KBM-7 (cell line): ENCODE measurements at regions not wholly inside any gene's neighbourhood (a gene's known extent, or its start where the extent isn't known, plus 50 kb on each side); places are given as distances from the start of the nearest gene placed in this dataset.
"Not testable (repeated sequence)": the region's sequence is repeated elsewhere in the genome, so short reads cannot be mapped to it uniquely, and the experiment has no call there.

Experiments used
- DNase-seq: peaks from one replicate; pipeline ENCODE4 v3.0.0-alpha.2; 2015
- in situ Hi-C: fragments of 300-500 bp; cut with MboI; formaldehyde crosslinking; loops from 2 replicates; pipeline ENCODE4 v1.14.3; 2020; ENCODE audit warnings: low sequenced_read_pairs, low pct_unique_long_range_greater_than_20kb, mixed read lengths

DNA sequence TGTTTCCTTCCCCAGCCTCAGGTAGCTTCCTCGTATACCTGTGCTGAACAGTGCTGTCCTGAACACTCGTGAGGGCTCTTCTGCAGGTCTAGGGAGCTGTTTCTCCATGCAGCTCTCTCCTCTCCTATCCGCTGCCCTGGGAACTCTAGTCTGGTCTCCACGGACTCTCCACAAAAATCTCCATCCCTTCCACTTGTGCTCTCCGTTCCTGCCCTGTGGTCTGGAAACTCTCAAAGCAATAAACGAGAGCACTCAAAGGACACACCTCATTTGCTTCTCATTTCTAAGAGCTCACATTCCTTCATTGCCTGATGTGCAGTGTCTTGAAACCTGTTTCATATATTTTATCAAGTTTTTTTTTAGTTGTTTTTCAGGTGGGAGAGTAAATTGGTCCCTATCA is 235.9 kb upstream of the RGS17 start:
- in situ Hi-C loops: no loop called here
- no peak for DNase-seq

DNA sequence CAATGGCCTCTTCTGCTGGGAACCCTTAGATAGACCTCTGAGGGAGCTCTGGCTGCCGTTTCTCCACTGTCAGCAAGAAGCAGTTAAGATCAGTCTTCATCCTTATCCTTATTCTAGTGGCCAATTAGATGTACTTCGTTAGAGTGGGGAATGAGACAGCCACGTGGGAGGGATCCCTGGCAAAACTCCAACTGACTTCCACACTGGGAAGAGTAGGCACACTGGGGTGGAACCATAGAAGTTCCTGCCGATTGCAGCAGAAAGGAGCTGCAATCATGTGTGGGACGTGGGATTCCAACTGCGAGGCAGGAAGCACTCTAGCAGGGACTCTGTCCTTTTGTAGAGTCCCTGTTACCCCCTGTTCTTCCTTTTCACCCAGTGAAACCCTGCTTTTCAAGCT is 226.3 kb upstream of the RGS17 start:
- in situ Hi-C loops: no loop called here
- DNase-seq: no peak

DNA sequence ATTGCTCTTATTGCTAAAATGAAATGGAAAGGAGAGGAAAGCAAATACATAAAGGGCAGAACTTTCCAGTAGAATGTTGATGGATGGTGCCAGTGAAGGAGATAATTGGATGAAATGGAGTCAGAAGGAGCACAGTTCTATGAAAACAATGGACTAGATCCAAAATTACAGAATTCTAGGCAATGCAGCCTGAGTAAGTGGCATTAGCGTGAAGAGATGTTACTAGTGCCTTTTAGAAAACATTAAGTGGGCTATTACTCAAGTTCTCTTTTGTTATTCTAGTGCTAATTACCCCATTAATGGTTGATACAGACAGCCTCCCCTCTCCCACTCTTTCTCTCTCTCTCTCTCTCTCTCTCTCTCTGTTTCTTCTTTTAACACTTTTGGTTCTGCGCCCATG is 209.5 kb upstream of the RGS17 start:
- in situ Hi-C loops: no loop called here
- no peak for DNase-seq

DNA sequence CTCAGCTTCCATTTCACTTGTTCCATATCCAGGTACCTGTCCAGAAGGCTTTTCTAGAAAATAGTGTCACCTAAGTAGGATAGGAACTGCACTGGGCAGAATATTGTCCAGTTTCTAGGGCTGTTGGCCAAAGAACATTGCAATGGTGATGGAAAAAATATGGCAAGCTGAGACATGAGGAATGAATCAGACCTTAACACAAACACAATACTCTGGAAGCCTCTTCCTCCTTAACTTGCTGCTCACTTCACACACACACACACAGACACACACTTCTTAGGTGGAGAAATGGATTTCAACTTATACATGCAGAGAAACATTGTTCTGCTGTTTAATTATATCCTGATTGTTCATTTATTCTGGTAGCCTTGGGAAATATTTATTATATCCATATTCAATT is 203.0 kb upstream of the RGS17 start:
- no peak for DNase-seq
- in situ Hi-C loops: no loop called here

DNA sequence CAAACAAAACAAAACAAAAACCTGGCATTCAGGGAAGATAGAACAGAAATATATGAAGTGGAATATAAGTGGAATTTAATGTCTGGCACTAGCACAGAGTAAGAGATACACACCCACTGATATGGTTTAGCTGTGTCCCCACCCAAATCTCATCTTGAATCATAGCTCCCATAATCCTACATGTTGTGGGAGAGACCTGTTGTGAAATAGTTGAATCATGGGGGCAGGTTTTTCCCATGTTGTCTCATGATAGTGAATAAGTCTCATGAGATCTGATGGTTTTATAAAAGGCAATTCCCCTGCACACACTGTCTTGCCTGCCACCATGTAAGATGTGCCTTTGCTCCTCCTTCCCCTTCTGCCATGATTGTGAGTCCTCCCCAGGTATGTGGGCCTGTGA is 200.1 kb upstream of the RGS17 start:
- in situ Hi-C loops, DNase-seq: not testable (repeated sequence)

DNA sequence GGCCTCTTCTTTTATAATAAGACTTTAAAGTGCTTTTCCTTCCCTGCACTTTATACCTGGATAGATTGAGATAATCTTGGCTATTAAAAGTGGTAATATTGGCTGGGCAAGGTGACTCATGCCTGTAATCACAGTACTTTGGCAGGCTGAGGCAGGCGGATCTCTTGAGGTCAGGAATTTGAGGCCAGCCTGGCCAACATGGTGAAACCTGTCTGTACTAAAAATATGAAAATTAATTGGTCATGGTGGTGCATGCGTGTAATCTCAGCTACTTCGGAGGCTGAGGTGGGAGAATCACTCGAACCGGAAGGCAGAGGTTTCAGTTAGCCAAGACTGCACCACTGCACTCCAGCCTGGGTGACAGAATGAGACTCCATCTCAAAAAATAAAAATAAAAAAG is 197.1 kb upstream of the RGS17 start:
- no peak for DNase-seq
- in situ Hi-C loops: no loop called here

DNA sequence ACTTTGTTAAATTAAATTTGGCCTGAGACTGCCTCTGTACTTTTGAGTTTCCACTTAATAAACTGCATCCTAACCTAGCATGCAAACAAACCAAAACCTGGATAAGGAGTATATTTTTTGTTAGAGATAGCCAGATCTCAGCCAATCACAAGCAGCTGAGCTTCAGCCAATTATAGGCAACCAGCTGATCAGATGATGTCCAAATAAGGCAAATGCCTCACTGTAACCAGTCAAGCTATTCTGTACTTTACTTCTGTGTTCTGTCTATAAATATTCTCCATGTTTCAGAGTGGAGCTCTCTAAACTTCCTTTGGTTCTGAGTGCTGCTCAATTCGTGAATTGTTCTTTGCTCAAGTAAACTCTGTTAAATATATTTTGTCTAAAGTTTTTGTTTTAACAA is 194.6 kb upstream of the RGS17 start:
- in situ Hi-C loops: no loop called here
- DNase-seq: no peak

DNA sequence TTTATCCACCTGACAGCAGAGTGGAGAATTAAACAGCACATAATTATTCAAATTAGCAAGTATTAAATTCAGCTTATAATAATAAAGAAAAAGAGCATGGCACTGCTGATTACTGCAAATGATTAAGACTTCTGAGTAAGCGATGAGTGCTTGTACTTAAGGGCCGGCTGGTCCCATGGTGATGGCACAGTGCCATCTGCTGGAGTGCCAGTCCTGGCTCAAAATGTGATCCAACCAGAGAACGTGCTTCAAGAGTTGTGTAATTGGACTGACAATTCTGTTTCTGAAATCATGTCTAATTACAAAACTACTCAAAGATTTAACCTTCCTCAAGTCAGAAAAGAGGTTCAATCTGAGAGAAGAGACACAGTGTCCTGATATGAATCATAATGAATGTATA is 181.6 kb upstream of the RGS17 start:
- peak; percentile 50 for DNase-seq
- in situ Hi-C loops: no loop called here

DNA sequence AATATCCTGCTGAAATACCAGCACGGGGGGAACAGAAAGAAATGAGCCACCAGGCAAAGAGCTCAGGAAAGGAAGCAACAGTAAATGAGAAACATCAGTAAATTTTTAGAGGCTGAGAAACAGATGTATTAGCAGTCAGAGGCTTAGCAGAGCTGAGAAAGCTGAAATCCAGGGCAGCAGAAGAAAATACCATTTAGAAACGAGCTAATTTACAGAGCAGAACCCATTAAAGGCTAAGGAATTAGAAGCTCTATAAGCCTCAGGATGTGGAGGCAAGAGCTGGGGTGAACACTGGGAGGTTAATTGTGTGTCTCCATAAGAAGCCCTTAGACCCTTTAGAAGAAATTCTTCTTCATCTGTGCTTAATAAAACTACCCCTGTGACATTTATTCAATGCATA is 178.6 kb upstream of the RGS17 start:
- no peak for DNase-seq
- in situ Hi-C loops: no loop called here

DNA sequence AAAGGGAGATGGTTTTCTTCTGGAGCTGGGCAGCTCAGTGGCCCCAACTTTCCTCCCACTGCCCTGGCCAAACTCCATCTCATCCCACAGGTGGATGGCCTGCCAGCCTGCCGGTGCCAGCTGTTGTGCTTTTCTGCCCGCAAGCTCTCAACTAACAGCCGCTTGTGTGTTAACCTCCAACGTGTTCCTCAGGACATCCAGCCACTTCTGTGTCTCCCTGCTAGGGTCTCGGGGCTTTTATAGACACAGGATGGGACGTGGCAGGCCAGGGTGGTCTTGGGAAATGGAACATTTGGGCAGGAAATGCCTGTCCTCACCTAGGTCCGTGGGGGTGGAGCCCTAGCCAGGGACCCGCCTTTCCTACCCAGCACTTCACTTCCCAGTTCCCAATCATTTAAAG is 171.1 kb upstream of the RGS17 start:
- DNase-seq: no peak
- in situ Hi-C loops: no loop called here

DNA sequence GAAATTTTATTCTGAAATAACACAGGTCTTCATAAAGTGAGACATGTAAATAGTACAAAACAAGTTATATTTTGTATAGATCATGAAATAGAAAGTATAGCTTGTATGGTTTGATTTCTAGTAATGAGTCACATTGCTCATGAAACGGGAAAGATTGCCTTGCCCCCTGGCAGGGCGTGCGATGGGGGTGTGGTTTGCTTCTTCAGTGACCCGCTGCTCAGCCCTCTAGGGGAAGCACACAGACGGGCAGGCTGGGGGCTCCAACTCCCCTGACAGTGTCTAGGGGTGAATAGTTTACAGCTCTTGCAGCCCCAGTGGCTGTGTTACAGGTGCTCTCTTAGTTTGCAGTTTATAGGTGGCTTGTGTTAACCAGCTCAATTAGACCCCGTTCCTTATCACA is 170.5 kb upstream of the RGS17 start:
- no peak for DNase-seq
- in situ Hi-C loops: no loop called here

DNA sequence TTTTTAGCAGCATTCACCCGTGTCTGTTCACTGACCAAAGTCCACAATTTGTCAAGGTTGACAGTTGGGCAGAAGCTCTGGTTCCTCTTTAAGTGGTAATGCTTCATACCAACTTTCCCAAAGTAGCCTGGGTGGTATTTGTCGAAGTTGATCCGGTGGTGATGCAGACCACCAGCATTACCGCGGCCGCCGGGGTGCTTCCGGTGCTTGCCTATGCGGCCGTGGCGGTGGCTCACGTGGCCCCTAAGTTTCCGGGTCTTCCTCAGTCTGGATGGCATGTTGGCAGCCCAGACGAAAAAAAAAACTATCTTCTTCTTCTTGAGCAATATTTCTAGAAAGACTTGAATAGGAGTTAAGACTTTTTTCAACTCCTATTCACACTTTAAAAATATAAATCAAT is 151.4 kb upstream of the RGS17 start:
- not testable (repeated sequence) for DNase-seq

DNA sequence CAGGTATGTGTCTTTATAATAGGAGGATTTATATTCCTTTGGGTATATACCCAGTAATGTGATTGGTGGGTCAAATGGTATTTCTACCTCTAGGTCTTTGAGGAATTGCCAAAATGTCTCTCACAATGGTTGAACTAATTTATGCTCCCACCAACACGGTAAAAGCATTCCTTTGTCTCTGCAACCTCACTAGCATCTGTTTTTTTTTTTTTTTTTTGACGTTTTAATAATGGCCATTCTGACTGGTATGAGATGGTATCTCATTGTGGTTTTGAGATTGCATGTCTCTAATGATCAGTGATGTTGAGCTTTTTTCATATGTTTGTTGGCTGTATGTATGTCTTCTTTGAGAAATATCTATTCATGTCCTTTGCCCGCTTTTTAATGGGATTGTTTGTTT is 144.9 kb upstream of the RGS17 start:
- DNase-seq: no peak
- in situ Hi-C loops: no loop called here

More for the DNA sequence above, 151.4 kb upstream of the RGS17 start:
- in situ Hi-C loops: not testable (repeated sequence)

DNA sequence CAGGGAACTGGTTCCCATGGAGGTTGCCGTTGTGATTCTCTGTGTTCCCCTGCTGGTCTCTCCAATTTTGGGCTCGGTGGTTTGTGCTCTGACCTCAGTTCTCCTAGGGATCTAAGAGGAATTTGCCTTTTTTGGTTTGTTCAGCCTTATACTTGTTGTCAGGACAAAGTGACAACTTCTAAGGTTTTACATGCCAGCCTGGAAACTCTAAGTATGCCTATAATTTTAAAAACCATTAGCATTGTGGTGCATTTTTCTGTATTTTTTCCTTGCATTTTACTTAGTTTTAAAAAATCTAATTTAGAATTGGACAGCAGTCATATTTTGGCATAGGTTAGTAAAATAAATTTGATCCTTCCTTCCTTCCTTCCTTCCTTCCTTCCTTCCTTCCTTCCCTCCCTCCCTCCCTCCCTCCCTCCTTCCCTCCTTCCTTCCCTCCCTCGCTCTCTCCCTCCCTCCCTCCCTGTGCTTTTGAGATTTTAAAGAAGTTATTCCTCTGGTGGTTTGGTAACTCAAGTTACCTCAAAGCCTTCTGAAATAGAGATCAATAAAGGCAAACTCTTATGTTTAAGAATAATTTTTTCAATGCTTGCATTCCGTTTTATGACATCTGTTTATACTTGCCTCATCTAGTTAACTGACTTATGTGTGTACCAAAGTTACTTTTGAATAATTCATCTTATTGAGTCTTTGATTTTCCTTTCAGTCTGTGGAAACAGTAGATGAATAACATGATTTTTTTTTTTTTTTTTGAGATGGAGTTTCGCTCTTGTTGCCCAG is 141.3 kb upstream of the RGS17 start:
- in situ Hi-C loops: no loop called here
- DNase-seq: no peak

DNA sequence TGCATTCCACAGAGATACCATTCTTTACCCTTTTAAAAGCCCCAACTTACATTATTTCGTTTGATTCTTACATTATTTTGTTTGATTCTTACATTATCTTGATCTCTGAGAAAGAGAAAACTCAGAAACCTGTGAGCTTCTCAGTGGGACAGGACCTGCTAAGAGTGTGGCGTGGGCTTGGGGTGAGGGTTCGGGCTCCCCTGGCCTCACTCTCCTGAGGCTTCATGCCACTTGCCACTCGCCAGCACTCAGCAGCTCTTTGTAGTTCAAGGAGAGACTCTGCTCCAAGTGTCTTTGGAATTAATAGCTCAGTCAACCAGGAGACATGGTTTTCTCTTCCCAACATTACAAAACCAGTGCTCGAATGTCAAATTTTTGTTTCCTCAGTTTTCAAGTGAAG is 132.4 kb upstream of the RGS17 start:
- DNase-seq: no peak
- in situ Hi-C loops: no loop called here

DNA sequence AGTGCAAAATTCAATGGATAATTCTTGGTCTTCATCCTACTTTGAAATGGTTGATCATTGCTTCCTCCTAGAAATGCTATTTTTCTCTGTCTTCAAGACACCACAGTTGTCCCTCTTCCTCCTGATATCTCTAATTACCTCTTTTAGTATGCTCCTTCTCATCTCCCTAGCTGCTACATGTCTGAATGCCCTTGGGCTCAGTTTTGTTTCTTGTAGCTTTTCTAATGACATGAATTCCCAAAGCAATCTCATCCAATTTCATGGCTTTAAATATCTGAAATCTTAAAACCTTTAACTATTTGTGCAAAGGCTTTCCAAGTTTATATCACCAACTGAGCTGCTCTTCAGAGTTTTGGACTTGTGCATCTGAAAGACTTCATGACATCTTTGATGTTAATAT is 120.2 kb upstream of the RGS17 start:
- in situ Hi-C loops: no loop called here

DNA sequence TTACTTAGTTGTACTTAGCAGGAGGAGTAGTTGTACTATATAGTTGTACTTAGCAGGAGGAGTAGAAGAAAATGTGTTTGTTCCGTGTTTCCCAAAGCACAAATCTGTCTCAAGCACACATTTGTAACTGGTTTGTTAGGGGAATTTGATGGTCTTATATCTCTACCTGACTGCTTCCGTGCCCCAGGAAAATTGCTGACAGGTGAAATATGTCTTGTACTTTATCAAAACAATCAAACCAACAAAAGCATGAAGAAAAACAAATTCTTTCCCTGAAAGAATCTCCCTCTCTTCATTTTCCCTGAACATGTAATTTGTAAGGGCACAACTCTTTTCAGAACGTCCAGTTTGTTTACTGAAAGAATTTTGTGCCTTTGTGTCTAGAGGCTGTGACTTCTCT is 106.6 kb upstream of the RGS17 start:
- in situ Hi-C loops: no loop called here
- no peak for DNase-seq

More for the DNA sequence above, 120.2 kb upstream of the RGS17 start:
- no peak for DNase-seq

DNA sequence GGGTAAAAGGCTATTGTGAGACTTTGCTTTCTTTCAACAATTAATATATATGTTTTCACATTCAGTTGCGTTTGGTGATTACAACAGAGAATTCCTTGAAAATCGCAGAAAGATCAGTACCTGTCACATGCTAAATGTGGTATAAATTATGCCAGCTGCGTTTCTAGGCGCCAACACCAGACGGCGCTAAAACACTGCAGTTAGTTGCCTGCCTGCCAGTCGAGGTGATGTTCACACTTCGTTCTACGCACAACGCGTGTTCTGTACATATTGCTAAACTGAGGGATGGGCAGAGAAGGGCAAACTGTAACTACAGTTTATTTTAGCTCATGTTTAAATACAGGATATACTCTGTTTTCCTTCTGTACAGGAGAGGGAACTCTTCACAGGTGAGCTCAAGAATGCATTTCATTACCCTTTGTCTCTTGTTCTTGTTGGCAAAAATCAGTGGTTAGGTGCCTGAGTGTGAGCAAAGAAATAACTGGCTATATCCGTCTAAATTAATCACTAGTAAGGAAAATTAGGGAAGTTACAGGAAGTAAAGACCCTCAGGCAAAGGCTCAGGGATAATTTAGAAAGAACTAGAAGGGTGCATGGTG is 100.1 kb upstream of the RGS17 start:
- DNase-seq: peak; percentile 58
- in situ Hi-C loops: no loop called here

DNA sequence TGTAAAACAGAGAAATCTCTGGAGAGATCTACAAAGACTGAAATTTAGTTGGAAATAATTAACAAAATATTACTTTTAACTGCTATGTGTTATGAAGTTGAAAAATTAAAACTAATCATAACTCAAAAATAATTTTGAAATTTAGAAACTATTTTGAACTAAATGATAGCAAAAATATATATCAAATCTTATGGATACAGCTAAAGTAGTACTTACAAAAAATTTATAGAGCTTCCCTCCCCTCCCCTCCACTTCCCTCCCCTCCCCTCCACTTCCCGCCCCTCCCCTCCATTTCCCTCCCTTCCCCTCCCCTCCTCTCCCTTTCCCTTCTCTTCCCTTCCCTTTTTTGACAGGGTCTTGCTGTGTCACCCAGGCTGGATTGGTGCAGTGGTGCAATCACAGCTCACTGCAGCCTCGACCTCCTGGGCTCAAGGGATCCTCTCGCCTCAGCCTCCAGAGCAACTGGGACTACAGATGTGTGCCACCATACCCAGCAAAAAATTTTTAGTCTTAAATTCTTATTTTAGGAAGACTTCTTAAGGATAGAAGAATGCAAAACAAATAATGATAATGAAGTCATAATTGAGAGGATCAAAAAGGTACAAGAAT is 87.2 kb upstream of the RGS17 start:
- in situ Hi-C loops: no loop called here

DNA sequence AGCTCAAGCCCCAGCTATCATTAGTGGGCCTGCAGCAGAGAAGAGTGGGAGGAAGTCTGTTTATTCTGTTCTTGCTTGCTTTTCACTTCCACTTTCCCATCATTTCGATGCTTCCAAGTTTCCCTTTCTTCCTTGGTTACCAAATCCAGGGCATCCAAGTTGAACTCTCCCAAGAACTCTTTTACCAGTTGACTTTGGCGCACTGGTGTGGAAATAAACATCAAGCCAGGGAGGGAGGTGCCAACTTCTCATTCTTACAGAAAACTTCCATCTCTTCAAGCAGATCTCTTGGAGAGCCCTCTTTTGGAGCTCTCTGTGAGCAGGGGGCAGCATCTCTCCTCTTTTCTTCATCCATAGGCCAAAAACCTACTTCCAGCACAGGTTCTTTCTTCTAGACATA is 85.7 kb upstream of the RGS17 start:
- DNase-seq: no peak
- in situ Hi-C loops: no loop called here

More for the DNA sequence above, 87.2 kb upstream of the RGS17 start:
- DNase-seq: no peak

DNA sequence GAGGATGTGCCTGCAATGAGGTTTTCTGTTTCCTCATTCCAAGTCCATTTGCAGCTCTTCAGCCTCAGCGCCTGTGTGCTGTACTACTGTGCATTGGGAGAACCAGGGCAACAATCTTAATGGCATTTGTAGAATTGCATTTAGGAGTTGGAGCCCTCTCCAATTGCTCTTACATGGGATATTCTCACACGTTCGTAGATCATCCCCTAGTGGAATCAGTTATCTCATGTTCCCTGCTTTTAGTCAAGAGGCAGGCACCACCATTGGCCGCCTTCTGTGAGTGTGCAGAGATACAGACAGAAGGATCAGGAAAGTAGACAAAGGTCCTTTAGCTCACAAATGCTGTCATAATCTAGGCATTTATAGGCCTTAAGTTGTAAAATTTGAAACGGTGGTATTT is 84.2 kb upstream of the RGS17 start:
- no peak for DNase-seq
- in situ Hi-C loops: no loop called here
